HEK293 (cell line): ENCODE measurements at regions not wholly inside any gene's neighbourhood (a gene's known extent, or its start where the extent isn't known, plus 50 kb on each side); places are given as distances from the start of the nearest gene placed in this dataset.

Experiments used
- CTCF ChIA-PET: fragments of 350-600 bp; formaldehyde crosslinking; extraction: SDS; loops from one replicate; lab custom pipeline; 2021; ENCODE audit warnings: antibody characterized with exemption; lab: Yijun Ruan, JAX
- POLR2A ChIA-PET: fragments of 300-600 bp; formaldehyde crosslinking; extraction: SDS; loops from one replicate; lab custom pipeline; 2020; ENCODE audit warnings: antibody characterized with exemption, inconsistent platforms; lab: Yijun Ruan, JAX
- H3K27ac ChIP-seq: fragments of 200-500 bp; sonication (Bioruptor generic); 2 replicates; pipeline ENCODE4 v1.5.1; 2014; ENCODE audit warnings: low read depth, low read length, control low read depth, inconsistent platforms; ENCODE audit errors: extremely low read depth
- H3K36me3 ChIP-seq, 2 experiments: fragments of 200-500 bp in 1 of 2; sonication (Bioruptor generic) in 1 of 2; 1 replicate in 1 of 2; 2 replicates in 1 of 2; pipeline ENCODE4 v1.5.1; 2014 to 2017; ENCODE audit warnings: inconsistent platforms in 2 of 2, low read length in 2 of 2; ENCODE audit not compliant: control insufficient read depth in 2 of 2, insufficient read depth in 1 of 2
- H3K4me1 ChIP-seq: fragments of 200-500 bp; sonication (Bioruptor generic); 2 replicates; pipeline ENCODE4 v1.5.1; 2014; ENCODE audit warnings: mild to moderate bottlenecking, low read length, inconsistent platforms; ENCODE audit not compliant: control insufficient read depth, insufficient read depth
- H3K4me3 ChIP-seq: 2 replicates; pipeline ENCODE4 v1.5.1; 2011; ENCODE audit warnings: low read depth, mild to moderate bottlenecking, control low read depth, low read length, moderate library complexity
- H3K9me3 ChIP-seq: fragments of 200-500 bp; sonication (Bioruptor generic); 2 replicates; pipeline ENCODE4 v1.5.1; 2014; ENCODE audit warnings: low read depth, low read length, inconsistent platforms; ENCODE audit not compliant: control insufficient read depth, insufficient read depth
- CTCF ChIP-seq: fragments of 450-650 bp; formaldehyde crosslinking; IDR thresholded peaks from 2 replicates; pipeline ENCODE4 v1.5.1; 2016; ENCODE audit warnings: missing biosample characterization, missing genetic modification characterization
- GLI2 ChIP-seq: fragments of 450-650 bp; formaldehyde crosslinking; IDR thresholded peaks from 2 replicates; pipeline ENCODE4; 2017; ENCODE audit warnings: missing biosample characterization, missing genetic modification characterization, low read depth, borderline replicate concordance
- KLF10 ChIP-seq: fragments of 450-650 bp; IDR thresholded peaks from 2 replicates; pipeline ENCODE4 v1.5.1; 2018; ENCODE audit warnings: missing biosample characterization, mild to moderate bottlenecking, missing genetic modification characterization
- KLF17 ChIP-seq: fragments of 450-650 bp; formaldehyde crosslinking; IDR thresholded peaks from 2 replicates; pipeline ENCODE4 v1.5.1; 2016; ENCODE audit warnings: missing biosample characterization, missing genetic modification characterization
- OSR2 ChIP-seq: fragments of 450-650 bp; formaldehyde crosslinking; IDR thresholded peaks from 2 replicates; pipeline ENCODE4 v1.5.1; 2016; ENCODE audit warnings: missing biosample characterization, missing genetic modification characterization
- REPIN1 ChIP-seq: fragments of 450-650 bp; formaldehyde crosslinking; IDR thresholded peaks from 2 replicates; pipeline ENCODE4 v1.5.1; 2017; ENCODE audit warnings: missing biosample characterization, missing genetic modification characterization, low read depth
- TRIM28 ChIP-seq: IDR thresholded peaks from 2 replicates; pipeline ENCODE4 v1.6.1; 2011; ENCODE audit warnings: low read length, control low read depth, borderline replicate concordance
- ZBTB8A ChIP-seq: fragments of 450-650 bp; formaldehyde crosslinking; IDR thresholded peaks from 2 replicates; pipeline ENCODE4 v1.5.1; 2016; ENCODE audit warnings: missing biosample characterization, missing genetic modification characterization
- ZFP3 ChIP-seq: fragments of 450-650 bp; formaldehyde crosslinking; IDR thresholded peaks from 2 replicates; pipeline ENCODE4 v1.5.1; 2016; ENCODE audit warnings: low read depth, missing biosample characterization, missing genetic modification characterization
- ZIC2 ChIP-seq: fragments of 450-650 bp; formaldehyde crosslinking; IDR thresholded peaks from 2 replicates; pipeline ENCODE4 v1.5.1; 2016; ENCODE audit warnings: missing biosample characterization, missing genetic modification characterization
- ZNF138 ChIP-seq: fragments of 450-650 bp; formaldehyde crosslinking; IDR thresholded peaks from 2 replicates; pipeline ENCODE4 v1.5.1; 2016; ENCODE audit warnings: missing biosample characterization, missing genetic modification characterization, borderline replicate concordance
- ZNF274 ChIP-seq, 2 experiments: fragments of 200-500 bp in 1 of 2; fragments of 450-650 bp in 1 of 2; sonication (Bioruptor generic) in 1 of 2; formaldehyde crosslinking in 1 of 2; IDR thresholded peaks; 2 replicates each; pipeline versions ENCODE4 v1.5.1 to v1.6.1; 2014 to 2016; ENCODE audit warnings: borderline replicate concordance in 1 of 2, inconsistent platforms in 1 of 2, low read length in 1 of 2, missing biosample characterization in 1 of 2, missing genetic modification characterization in 1 of 2
- ZNF514 ChIP-seq: fragments of 450-650 bp; formaldehyde crosslinking; IDR thresholded peaks from 2 replicates; pipeline ENCODE4 v1.5.1; 2016; ENCODE audit warnings: missing biosample characterization, missing genetic modification characterization
- ZNF529 ChIP-seq: fragments of 450-650 bp; formaldehyde crosslinking; IDR thresholded peaks from 2 replicates; pipeline ENCODE4 v1.5.1; 2017; ENCODE audit warnings: missing genetic modification characterization, missing biosample characterization; ENCODE audit not compliant: insufficient replicate concordance
- ZNF596 ChIP-seq: fragments of 450-650 bp; IDR thresholded peaks from 2 replicates; pipeline ENCODE4 v1.5.0; 2018; ENCODE audit warnings: missing biosample characterization, mild to moderate bottlenecking, missing genetic modification characterization, moderate library complexity
- ZNF600 ChIP-seq: fragments of 450-650 bp; formaldehyde crosslinking; IDR thresholded peaks from 2 replicates; pipeline ENCODE4 v1.5.1; 2016; ENCODE audit warnings: missing biosample characterization, missing genetic modification characterization
- ZNF610 ChIP-seq: fragments of 450-650 bp; formaldehyde crosslinking; IDR thresholded peaks from 2 replicates; pipeline ENCODE4 v1.5.1; 2016; ENCODE audit warnings: missing biosample characterization, missing genetic modification characterization, borderline replicate concordance
- ZNF654 ChIP-seq: fragments of 450-650 bp; formaldehyde crosslinking; IDR thresholded peaks from 2 replicates; pipeline ENCODE4 v1.5.1; 2016; ENCODE audit warnings: low read depth, missing biosample characterization, missing genetic modification characterization
- ZNF777 ChIP-seq: fragments of 450-650 bp; formaldehyde crosslinking; IDR thresholded peaks from 2 replicates; pipeline ENCODE4 v1.5.1; 2017; ENCODE audit warnings: missing biosample characterization, missing genetic modification characterization, borderline replicate concordance
- ZXDB ChIP-seq: fragments of 450-650 bp; formaldehyde crosslinking; IDR thresholded peaks from 2 replicates; pipeline ENCODE4 v1.5.1; 2016; ENCODE audit warnings: missing biosample characterization, missing genetic modification characterization
- TF ChIP-seq, protein P1 (sequence below): fragments of 450-650 bp; formaldehyde crosslinking; conservative IDR thresholded peaks from 2 replicates; pipeline ENCODE4 v1.5.1; 2016; ENCODE audit warnings: low read depth, missing biosample characterization, missing genetic modification characterization
- TF ChIP-seq, protein P2 (sequence below): fragments of 450-650 bp; formaldehyde crosslinking; IDR thresholded peaks from 2 replicates; pipeline ENCODE4 v1.5.1; 2016; ENCODE audit warnings: missing biosample characterization, missing genetic modification characterization, low read depth

GRCh38 chr4:107519053-107519452 is 201.0 kb downstream of the PAPSS1 start:
- no peak for TF ChIP-seq KLF17 (tag by site-specific recombination)
- TF ChIP-seq ZBTB8A (tag by site-specific recombination): no peak
- TF ChIP-seq ZNF654 (tag by site-specific recombination): peak; percentile 60
- Histone ChIP-seq H3K4me1 (no peaks in the 10 kb centered on the region), H3K27ac (no peak overlapping the region), H3K9me3 (no peaks in the 10 kb centered on the region), H3K4me3 (no peak overlapping the region), H3K36me3 (no peaks in the 10 kb centered on the region)
- ChIA-PET CTCF (interaction anchor here (0.6 kb wide), 1 partner anchor 23 kb away, joined by 3 read pairs; no protein-coding TSS in a partner anchor), POLR2A (no interaction called here)

DNA sequence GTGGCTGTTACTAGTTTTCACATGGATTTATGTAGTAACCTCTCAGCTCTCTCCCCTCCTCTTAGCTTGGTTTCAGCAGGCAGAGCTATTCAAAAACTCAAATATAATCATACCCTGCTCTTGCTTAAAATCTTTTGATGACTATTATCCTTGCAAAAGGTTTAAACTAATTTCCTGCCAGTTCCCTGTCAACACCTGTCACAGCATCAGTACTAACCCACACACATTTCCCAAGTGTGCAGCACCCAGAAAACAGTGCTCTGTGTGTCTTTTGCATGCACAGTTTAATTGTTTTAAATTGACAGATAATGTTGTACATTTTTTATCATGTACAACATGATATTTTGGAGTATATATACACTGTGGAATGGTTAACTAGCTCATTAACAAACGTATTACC is 202.0 kb downstream of the PAPSS1 start:
- H3K4me3 ChIP-seq: no peak overlapping the region
- no peaks in the 10 kb centered on the region for H3K36me3 ChIP-seq
- no peaks in the 10 kb centered on the region for H3K4me1 ChIP-seq
- no peaks in the 10 kb centered on the region for H3K9me3 ChIP-seq
- CTCF ChIA-PET: interaction anchor here (0.9 kb wide), 1 partner anchor 481 kb away, joined by 8 read pairs; the partner anchor contains the start of gene DKK2
- POLR2A ChIA-PET: no interaction called here
- H3K27ac ChIP-seq: no peak overlapping the region
- TF ChIP-seq, protein P1, sequence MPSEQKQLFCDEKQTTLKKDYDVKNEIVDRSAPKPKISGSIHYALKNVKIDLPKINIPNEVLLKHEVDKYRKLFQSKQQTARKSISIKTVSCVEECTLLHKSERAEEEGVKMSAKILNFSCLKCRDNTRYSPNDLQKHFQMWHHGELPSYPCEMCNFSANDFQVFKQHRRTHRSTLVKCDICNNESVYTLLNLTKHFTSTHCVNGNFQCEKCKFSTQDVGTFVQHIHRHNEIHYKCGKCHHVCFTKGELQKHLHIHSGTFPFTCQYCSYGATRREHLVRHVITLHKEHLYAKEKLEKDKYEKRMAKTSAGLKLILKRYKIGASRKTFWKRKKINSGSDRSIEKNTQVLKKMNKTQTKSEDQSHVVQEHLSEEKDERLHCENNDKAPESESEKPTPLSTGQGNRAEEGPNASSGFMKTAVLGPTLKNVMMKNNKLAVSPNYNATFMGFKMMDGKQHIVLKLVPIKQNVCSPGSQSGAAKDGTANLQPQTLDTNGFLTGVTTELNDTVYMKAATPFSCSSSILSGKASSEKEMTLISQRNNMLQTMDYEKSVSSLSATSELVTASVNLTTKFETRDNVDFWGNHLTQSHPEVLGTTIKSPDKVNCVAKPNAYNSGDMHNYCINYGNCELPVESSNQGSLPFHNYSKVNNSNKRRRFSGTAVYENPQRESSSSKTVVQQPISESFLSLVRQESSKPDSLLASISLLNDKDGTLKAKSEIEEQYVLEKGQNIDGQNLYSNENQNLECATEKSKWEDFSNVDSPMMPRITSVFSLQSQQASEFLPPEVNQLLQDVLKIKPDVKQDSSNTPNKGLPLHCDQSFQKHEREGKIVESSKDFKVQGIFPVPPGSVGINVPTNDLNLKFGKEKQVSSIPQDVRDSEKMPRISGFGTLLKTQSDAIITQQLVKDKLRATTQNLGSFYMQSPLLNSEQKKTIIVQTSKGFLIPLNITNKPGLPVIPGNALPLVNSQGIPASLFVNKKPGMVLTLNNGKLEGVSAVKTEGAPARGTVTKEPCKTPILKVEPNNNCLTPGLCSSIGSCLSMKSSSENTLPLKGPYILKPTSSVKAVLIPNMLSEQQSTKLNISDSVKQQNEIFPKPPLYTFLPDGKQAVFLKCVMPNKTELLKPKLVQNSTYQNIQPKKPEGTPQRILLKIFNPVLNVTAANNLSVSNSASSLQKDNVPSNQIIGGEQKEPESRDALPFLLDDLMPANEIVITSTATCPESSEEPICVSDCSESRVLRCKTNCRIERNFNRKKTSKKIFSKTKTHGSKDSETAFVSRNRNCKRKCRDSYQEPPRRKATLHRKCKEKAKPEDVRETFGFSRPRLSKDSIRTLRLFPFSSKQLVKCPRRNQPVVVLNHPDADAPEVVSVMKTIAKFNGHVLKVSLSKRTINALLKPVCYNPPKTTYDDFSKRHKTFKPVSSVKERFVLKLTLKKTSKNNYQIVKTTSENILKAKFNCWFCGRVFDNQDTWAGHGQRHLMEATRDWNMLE (tag by site-specific recombination): no peak
- TF ChIP-seq ZNF529 (no peak), ZNF596 (tag by site-specific recombination) (no peak), OSR2 (no peak), ZNF777 (tag by site-specific recombination) (no peak), TRIM28 (no peak), ZXDB (tag by site-specific recombination) (no peak), ZNF514 (tag by site-specific recombination) (no peak)

DNA sequence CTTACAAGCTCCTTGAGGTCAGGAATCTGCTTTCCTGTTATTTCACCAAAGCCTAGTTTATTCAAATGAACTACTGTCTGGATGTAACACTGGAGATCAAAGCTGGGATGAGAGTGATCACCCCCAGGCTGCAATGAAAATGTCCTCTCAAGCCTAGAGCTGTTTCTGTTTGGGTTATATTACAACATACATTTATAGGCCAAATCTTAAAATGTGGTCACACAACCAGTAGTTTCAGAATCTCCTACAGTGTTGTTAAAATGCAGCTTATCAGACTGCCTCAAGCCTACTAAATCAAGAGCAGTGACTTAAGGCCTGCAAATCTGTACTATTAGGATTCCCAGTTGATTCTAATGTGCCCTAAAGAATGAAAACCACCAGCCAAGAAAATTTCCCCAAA is 207.5 kb downstream of the PAPSS1 start:
- H3K36me3 ChIP-seq: no peaks in the 10 kb centered on the region
- POLR2A ChIA-PET: no interaction called here
- CTCF ChIA-PET: interaction anchor here (0.7 kb wide), 1 partner anchor 291 kb away, joined by 3 read pairs; no protein-coding TSS in a partner anchor
- H3K9me3 ChIP-seq: no peaks in the 10 kb centered on the region
- H3K4me3 ChIP-seq: no peak overlapping the region
- no peak overlapping the region for H3K27ac ChIP-seq
- TF ChIP-seq ZNF138 (no peak), ZNF274 (IDR thresholded peaks at IDR 0.05; ENCODE audit: low read length) (no peak), ZNF274 (tag by site-specific recombination; IDR thresholded peaks at IDR 0.05; ENCODE audit: borderline replicate concordance) (no peak), CTCF (tag by site-specific recombination) (no peak), ZFP3 (tag by site-specific recombination) (no peak), KLF10 (tag by site-specific recombination) (no peak), ZNF600 (tag by site-specific recombination) (no peak), ZIC2 (no peak), REPIN1 (tag by site-specific recombination) (no peak), ZNF777 (tag by site-specific recombination) (no peak), ZNF610 (tag by site-specific recombination) (no peak), GLI2 (tag by site-specific recombination) (no peak)
- TF ChIP-seq, protein P2, sequence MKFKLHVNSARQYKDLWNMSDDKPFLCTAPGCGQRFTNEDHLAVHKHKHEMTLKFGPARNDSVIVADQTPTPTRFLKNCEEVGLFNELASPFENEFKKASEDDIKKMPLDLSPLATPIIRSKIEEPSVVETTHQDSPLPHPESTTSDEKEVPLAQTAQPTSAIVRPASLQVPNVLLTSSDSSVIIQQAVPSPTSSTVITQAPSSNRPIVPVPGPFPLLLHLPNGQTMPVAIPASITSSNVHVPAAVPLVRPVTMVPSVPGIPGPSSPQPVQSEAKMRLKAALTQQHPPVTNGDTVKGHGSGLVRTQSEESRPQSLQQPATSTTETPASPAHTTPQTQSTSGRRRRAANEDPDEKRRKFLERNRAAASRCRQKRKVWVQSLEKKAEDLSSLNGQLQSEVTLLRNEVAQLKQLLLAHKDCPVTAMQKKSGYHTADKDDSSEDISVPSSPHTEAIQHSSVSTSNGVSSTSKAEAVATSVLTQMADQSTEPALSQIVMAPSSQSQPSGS (tag by site-specific recombination): no peak
- H3K4me1 ChIP-seq: no peaks in the 10 kb centered on the region
